ENCODE measurements at regions not wholly inside any gene's neighbourhood (a gene's known extent, or its start where the extent isn't known, plus 50 kb on each side); places are given as distances from the start of the nearest gene placed in this dataset.

DNA sequence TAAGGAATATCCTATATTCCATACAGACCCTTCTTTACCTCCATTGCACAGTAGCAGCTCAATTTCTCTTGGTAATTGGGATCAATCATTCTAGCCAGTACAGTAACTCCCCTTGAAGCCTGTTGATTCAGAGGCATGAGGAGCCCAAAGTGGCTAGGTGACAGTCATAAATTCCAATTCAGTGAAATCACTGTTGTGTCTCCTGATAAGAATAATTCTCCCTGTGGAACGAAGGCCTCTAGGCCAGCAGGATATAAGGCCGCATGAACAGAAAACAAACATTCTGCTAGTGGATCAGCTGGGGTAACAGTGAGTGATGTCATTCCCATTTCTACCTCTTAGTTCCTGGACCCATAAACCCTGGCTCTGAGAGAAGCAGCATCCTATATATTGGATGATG lies 696.3 kb downstream of the NR2F2 start:
- no peak overlapping the region for H3K27ac ChIP-seq (ENCODE audit: insufficient read depth, low read depth, low read length)
- BruUV-seq (replicated peaks), result no TSS peak
- FAIRE-seq (no peak), DNase-seq (ENCODE audit: low read depth, low spot score) (no peak)
- no peak overlapping the region for H3K4me3 ChIP-seq (replicated peaks in 1 of 3; ENCODE audit: insufficient read depth in 1 of 3, low read depth in 1 of 3, low read length in 3 of 3)
- H3K9ac ChIP-seq (replicated peaks; ENCODE audit: extremely low read depth, insufficient read depth, low read length), result no peak overlapping the region
- H4K20me1 ChIP-seq (replicated peaks; ENCODE audit: control insufficient read depth, extremely low read depth, insufficient read depth, low read length), result no peaks in the 10 kb centered on the region
- no peaks in the 10 kb centered on the region for H3K27me3 ChIP-seq (ENCODE audit: control insufficient read depth in 2 of 2, insufficient read depth in 2 of 2, low read length in 2 of 2)
- H3K9me1 ChIP-seq (replicated peaks; ENCODE audit: control insufficient read depth, extremely low read depth, insufficient read depth, low read length), result no peaks in the 10 kb centered on the region
- no peaks in the 10 kb centered on the region for H3K4me1 ChIP-seq (ENCODE audit: control insufficient read depth, extremely low read depth, insufficient read depth, low read length)
- ChIA-PET POLR2A (no interaction called here), CTCF (no interaction called here)
- TF ChIP-seq MYC (IDR thresholded peaks at IDR 0.05; ENCODE audit: low read depth, low read length) (no peak), POLR2AphosphoS5 (IDR thresholded peaks at IDR 0.05; ENCODE audit: insufficient read depth, low read depth, low read length) (no peak), POLR2A (IDR thresholded peaks at IDR 0.05; ENCODE audit: low read depth, low read length) (no peak), EZH2 (IDR thresholded peaks at IDR 0.05; ENCODE audit: borderline replicate concordance, low read depth, low read length, severe bottlenecking) (no peak), GATA2 (IDR thresholded peaks at IDR 0.05; ENCODE audit: insufficient read depth, insufficient read length, low read depth, low read length) (no peak), JUN (IDR thresholded peaks at IDR 0.05; ENCODE audit: borderline replicate concordance, insufficient read depth, insufficient read length, low read depth) (no peak), FOS (IDR thresholded peaks at IDR 0.05; ENCODE audit: borderline replicate concordance, insufficient read depth, low read length) (no peak)
- TF ChIP-seq, protein P1, sequence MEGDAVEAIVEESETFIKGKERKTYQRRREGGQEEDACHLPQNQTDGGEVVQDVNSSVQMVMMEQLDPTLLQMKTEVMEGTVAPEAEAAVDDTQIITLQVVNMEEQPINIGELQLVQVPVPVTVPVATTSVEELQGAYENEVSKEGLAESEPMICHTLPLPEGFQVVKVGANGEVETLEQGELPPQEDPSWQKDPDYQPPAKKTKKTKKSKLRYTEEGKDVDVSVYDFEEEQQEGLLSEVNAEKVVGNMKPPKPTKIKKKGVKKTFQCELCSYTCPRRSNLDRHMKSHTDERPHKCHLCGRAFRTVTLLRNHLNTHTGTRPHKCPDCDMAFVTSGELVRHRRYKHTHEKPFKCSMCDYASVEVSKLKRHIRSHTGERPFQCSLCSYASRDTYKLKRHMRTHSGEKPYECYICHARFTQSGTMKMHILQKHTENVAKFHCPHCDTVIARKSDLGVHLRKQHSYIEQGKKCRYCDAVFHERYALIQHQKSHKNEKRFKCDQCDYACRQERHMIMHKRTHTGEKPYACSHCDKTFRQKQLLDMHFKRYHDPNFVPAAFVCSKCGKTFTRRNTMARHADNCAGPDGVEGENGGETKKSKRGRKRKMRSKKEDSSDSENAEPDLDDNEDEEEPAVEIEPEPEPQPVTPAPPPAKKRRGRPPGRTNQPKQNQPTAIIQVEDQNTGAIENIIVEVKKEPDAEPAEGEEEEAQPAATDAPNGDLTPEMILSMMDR (IDR thresholded peaks at IDR 0.05; ENCODE audit: extremely low read depth in 1 of 2, insufficient read depth in 1 of 2, low read depth in 1 of 2, low read length in 2 of 2), result no peak
- TF ChIP-seq, protein P2, sequence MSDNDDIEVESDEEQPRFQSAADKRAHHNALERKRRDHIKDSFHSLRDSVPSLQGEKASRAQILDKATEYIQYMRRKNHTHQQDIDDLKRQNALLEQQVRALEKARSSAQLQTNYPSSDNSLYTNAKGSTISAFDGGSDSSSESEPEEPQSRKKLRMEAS (IDR thresholded peaks at IDR 0.05; ENCODE audit: insufficient read depth, insufficient read length), result no peak
- no peak overlapping the region for H2AFZ ChIP-seq (ENCODE audit: low read depth, low read length)
- dilution Hi-C loops (cut with MboI; ENCODE audit: extremely low pct_ligation_motif_present, low sequenced_read_pairs), result no loop called here
- intact Hi-C loops (cut with micrococcal nuclease), result no loop called here
- no peak overlapping the region for H3K4me2 ChIP-seq (ENCODE audit: insufficient read depth, low read length)
- no peaks in the 10 kb centered on the region for H3K36me3 ChIP-seq (ENCODE audit: control insufficient read depth in 2 of 2, extremely low read depth in 1 of 2, insufficient read depth in 2 of 2, low read length in 2 of 2)
- peaks cover 2% of the 10 kb centered on the region for H3K9me3 ChIP-seq (replicated peaks; ENCODE audit: control insufficient read depth, insufficient read depth, low read length)
- no peaks in the 10 kb centered on the region for H3K79me2 ChIP-seq (ENCODE audit: control insufficient read depth, insufficient read depth, low read length)

Data from endothelial cell of umbilical vein (primary cell).